Naive thymus-derived CD4-positive, alpha-beta T cell (primary cell): ENCODE measurements at regions not wholly inside any gene's neighbourhood (a gene's known extent, or its start where the extent isn't known, plus 50 kb on each side); places are given as distances from the start of the nearest gene placed in this dataset.
"Not testable (repeated sequence)": the region's sequence is repeated elsewhere in the genome, so short reads cannot be mapped to it uniquely, and the experiment has no call there.

Experiments
- ATAC-seq: fragments of 150-1000 bp; cut with Tn5 transposase; 2 replicates; pipeline ENCODE4 v1.10.0; 2021; ENCODE audit warnings: mild to moderate bottlenecking, moderate library complexity
- CTCF ChIA-PET: fragments of 350-600 bp; sonication (Branson Sonifier 250); formaldehyde crosslinking; loops from one replicate; lab custom pipeline; 2021; ENCODE audit warnings: antibody characterized with exemption; lab: Charles Lee
- POLR2A ChIA-PET: fragments of 350-600 bp; sonication (Branson Sonifier 250); formaldehyde crosslinking; loops from one replicate; lab custom pipeline; 2021; ENCODE audit warnings: antibody characterized with exemption, inconsistent platforms; lab: Charles Lee
- DNase-seq, 9 donors: peaks; one replicate each; pipeline versions ENCODE4 v3.0.0 to v3.0.0-alpha.2; 2020 to 2022; ENCODE audit warnings: mixed read lengths in 1 of 9
- H3K27ac ChIP-seq: one replicate; pipeline ENCODE4 v1.7.0; 2013; ENCODE audit warnings: mild to moderate bottlenecking, low read depth, low read length, moderate library complexity
- H3K27me3 ChIP-seq, 2 donors: one replicate each; pipeline ENCODE4 v1.7.0; 2013; ENCODE audit warnings: low read length in 2 of 2, mild to moderate bottlenecking in 2 of 2, moderate library complexity in 2 of 2; ENCODE audit not compliant: control insufficient read depth in 2 of 2, insufficient read depth in 2 of 2
- H3K36me3 ChIP-seq, 3 experiments: 1 replicate in 2 of 3; 2 replicates in 1 of 3; pipeline ENCODE4 v1.7.0; 2013; ENCODE audit warnings: low read length in 3 of 3, mild to moderate bottlenecking in 3 of 3, moderate library complexity in 1 of 3; ENCODE audit not compliant: insufficient read depth in 3 of 3, control insufficient read depth in 2 of 3
- H3K4me1 ChIP-seq, 2 donors: one replicate each; pipeline ENCODE4 v1.7.0; 2013; ENCODE audit warnings: low read length in 2 of 2, mild to moderate bottlenecking in 2 of 2, moderate library complexity in 1 of 2; ENCODE audit not compliant: control insufficient read depth in 2 of 2, insufficient read depth in 2 of 2
- H3K4me3 ChIP-seq: 2 replicates; pipeline ENCODE4 v1.7.0; 2013; ENCODE audit warnings: mild to moderate bottlenecking, low read length
- H3K9me3 ChIP-seq, 3 experiments: 1 replicate in 2 of 3; 2 replicates in 1 of 3; pipeline ENCODE4 v1.7.0; 2013; ENCODE audit warnings: low read length in 3 of 3; ENCODE audit not compliant: control insufficient read depth in 2 of 3
- H3K27ac Mint-ChIP-seq, 9 donors: one replicate each; pipeline ENCODE4 v1.8.0; 2020 to 2022; ENCODE audit warnings: mixed read lengths in 9 of 9, mild to moderate bottlenecking in 8 of 9, moderate library complexity in 5 of 9, inconsistent platforms in 2 of 9
- H3K27me3 Mint-ChIP-seq, 5 donors: one replicate each; pipeline ENCODE4 v1.8.0; 2021 to 2022; ENCODE audit warnings: mixed read lengths in 5 of 5, mild to moderate bottlenecking in 1 of 5
- H3K36me3 Mint-ChIP-seq, 5 donors: one replicate each; pipeline ENCODE4 v1.8.0; 2020 to 2022; ENCODE audit warnings: mixed read lengths in 5 of 5, mild to moderate bottlenecking in 3 of 5, inconsistent platforms in 1 of 5
- H3K4me1 Mint-ChIP-seq, 7 donors: one replicate each; pipeline ENCODE4 v1.8.0; 2020 to 2022; ENCODE audit warnings: mixed read lengths in 7 of 7, mild to moderate bottlenecking in 3 of 7, inconsistent platforms in 1 of 7
- H3K4me3 Mint-ChIP-seq, 10 donors: one replicate each; pipeline ENCODE4 v1.8.0; 2020 to 2022; ENCODE audit warnings: mild to moderate bottlenecking in 10 of 10, mixed read lengths in 10 of 10, moderate library complexity in 6 of 10, inconsistent platforms in 2 of 10
- H3K9me3 Mint-ChIP-seq, 11 donors: one replicate each; pipeline ENCODE4 v1.8.0; 2020 to 2022; ENCODE audit warnings: mixed read lengths in 11 of 11, mild to moderate bottlenecking in 4 of 11, inconsistent platforms in 1 of 11, moderate library complexity in 1 of 11
- intact Hi-C, 2 donors: fragments of 100-400 bp; cut with micrococcal nuclease; formaldehyde crosslinking; loops; one replicate each; pipeline ENCODE4 v1.15.1; 2023

- Mint-ChIP-seq H3K27ac (no peak overlapping the region), H3K4me1 (no peaks in the 10 kb centered on the region), H3K9me3 (peaks cover 0 to 4% (median 0%) of the 10 kb centered on the region in 11 donors), H3K4me3 (no peak overlapping the region), H3K36me3 (no peaks in the 10 kb centered on the region), H3K27me3 (peaks cover 0 to 17% (median 5%) of the 10 kb centered on the region in 5 donors)
- Histone ChIP-seq H3K4me3 (no peak overlapping the region), H3K4me1 (no peaks in the 10 kb centered on the region), H3K27ac (no peak overlapping the region), H3K9me3 (no peaks in the 10 kb centered on the region), H3K36me3 (no peaks in the 10 kb centered on the region), H3K27me3 (no peaks in the 10 kb centered on the region)
- DNase-seq (no peak), ATAC-seq (no peak)
- CTCF ChIA-PET, result no interaction called here
- intact Hi-C loops, result no loop called here
- POLR2A ChIA-PET, result no interaction called here
Observed at GRCh38 chr7:115293628-115294240, 371.8 kb downstream of the MDFIC start.

- H3K27ac ChIP-seq, result no peak overlapping the region
- no peaks in the 10 kb centered on the region for H3K27me3 ChIP-seq
- H3K27me3 Mint-ChIP-seq, result peaks cover 0 to 17% (median 5%) of the 10 kb centered on the region in 5 donors
- H3K36me3 Mint-ChIP-seq, result no peaks in the 10 kb centered on the region
- CTCF ChIA-PET, result no interaction called here
- H3K36me3 ChIP-seq, result no peaks in the 10 kb centered on the region
- intact Hi-C loops, result no loop called here
- H3K4me1 ChIP-seq, result no peaks in the 10 kb centered on the region
- H3K9me3 ChIP-seq, result no peaks in the 10 kb centered on the region
- DNase-seq (no peak), ATAC-seq (no peak)
- no peak overlapping the region for H3K27ac Mint-ChIP-seq
- H3K4me1 Mint-ChIP-seq, result no peaks in the 10 kb centered on the region
- H3K9me3 Mint-ChIP-seq, result peaks cover 0 to 4% (median 0%) of the 10 kb centered on the region in 11 donors
- no peak overlapping the region for H3K4me3 ChIP-seq
- POLR2A ChIA-PET, result no interaction called here
- H3K4me3 Mint-ChIP-seq, result no peak overlapping the region
Observed at GRCh38 chr7:115292381-115292780, 370.5 kb downstream of the MDFIC start.

DNA sequence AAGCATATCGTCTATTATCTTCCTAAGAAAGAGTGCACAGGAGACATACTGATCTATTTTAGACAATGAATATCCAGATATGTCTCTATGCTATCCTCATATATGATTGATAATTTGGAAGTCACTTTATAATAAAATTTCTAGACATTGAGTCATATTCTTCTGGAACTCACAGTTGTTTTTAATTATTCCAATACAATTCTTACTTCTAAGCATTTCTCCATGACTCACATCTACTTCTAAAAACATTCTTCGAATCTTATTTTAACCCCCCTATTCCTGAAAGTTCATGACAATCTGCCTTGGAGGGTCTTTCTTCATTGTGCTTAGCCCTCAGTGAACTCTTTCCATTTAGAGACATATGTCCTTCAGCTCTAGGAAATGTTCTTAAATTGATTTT lies 368.1 kb downstream of the MDFIC start:
- DNase-seq (no peak), ATAC-seq (no peak)
- no peaks in the 10 kb centered on the region for H3K9me3 ChIP-seq
- no peak overlapping the region for H3K4me3 Mint-ChIP-seq
- no peaks in the 10 kb centered on the region for H3K36me3 ChIP-seq
- no peak overlapping the region for H3K27ac Mint-ChIP-seq
- H3K27me3 ChIP-seq, result no peaks in the 10 kb centered on the region
- no peak overlapping the region for H3K4me3 ChIP-seq
- H3K27me3 Mint-ChIP-seq, result peaks cover 0 to 17% (median 5%) of the 10 kb centered on the region in 5 donors
- intact Hi-C loops, result no loop called here
- ChIA-PET CTCF (no interaction called here), POLR2A (no interaction called here)
- H3K4me1 ChIP-seq, result no peaks in the 10 kb centered on the region
- H3K4me1 Mint-ChIP-seq, result no peaks in the 10 kb centered on the region
- H3K27ac ChIP-seq, result no peak overlapping the region
- no peaks in the 10 kb centered on the region for H3K36me3 Mint-ChIP-seq
- no peaks in the 10 kb centered on the region for H3K9me3 Mint-ChIP-seq

- intact Hi-C loops, result no loop called here
- no peaks in the 10 kb centered on the region for H3K4me1 ChIP-seq
- Mint-ChIP-seq H3K4me1 (peaks cover 0 to 2% (median 0%) of the 10 kb centered on the region in 7 donors), H3K4me3 (no peak overlapping the region), H3K9me3 (peaks cover 0 to 7% (median 0%) of the 10 kb centered on the region in 11 donors), H3K27ac (no peak overlapping the region), H3K27me3 (peaks cover 0 to 19% (median 11%) of the 10 kb centered on the region in 5 donors), H3K36me3 (no peaks in the 10 kb centered on the region)
- no peak overlapping the region for H3K4me3 ChIP-seq
- H3K9me3 ChIP-seq, result no peaks in the 10 kb centered on the region
- CTCF ChIA-PET, result no interaction called here
- ATAC-seq (no peak), DNase-seq (no peak)
- no peak overlapping the region for H3K27ac ChIP-seq
- no peaks in the 10 kb centered on the region for H3K27me3 ChIP-seq
- no peaks in the 10 kb centered on the region for H3K36me3 ChIP-seq
- POLR2A ChIA-PET, result no interaction called here
Observed at GRCh38 chr7:115276791-115277190, 354.9 kb downstream of the MDFIC start.

- H3K4me1 ChIP-seq, H3K36me3 Mint-ChIP-seq, ATAC-seq, H3K4me3 Mint-ChIP-seq, H3K9me3 Mint-ChIP-seq, H3K36me3 ChIP-seq, POLR2A ChIA-PET, H3K4me1 Mint-ChIP-seq, H3K4me3 ChIP-seq, DNase-seq, H3K27me3 ChIP-seq, CTCF ChIA-PET, H3K9me3 ChIP-seq, H3K27ac ChIP-seq, H3K27ac Mint-ChIP-seq, intact Hi-C loops: not testable (repeated sequence)
- peaks cover 0 to 19% (median 15%) of the 10 kb centered on the region in 5 donors for H3K27me3 Mint-ChIP-seq
Observed at GRCh38 chr7:115273855-115274254, 352.0 kb downstream of the MDFIC start.

DNA sequence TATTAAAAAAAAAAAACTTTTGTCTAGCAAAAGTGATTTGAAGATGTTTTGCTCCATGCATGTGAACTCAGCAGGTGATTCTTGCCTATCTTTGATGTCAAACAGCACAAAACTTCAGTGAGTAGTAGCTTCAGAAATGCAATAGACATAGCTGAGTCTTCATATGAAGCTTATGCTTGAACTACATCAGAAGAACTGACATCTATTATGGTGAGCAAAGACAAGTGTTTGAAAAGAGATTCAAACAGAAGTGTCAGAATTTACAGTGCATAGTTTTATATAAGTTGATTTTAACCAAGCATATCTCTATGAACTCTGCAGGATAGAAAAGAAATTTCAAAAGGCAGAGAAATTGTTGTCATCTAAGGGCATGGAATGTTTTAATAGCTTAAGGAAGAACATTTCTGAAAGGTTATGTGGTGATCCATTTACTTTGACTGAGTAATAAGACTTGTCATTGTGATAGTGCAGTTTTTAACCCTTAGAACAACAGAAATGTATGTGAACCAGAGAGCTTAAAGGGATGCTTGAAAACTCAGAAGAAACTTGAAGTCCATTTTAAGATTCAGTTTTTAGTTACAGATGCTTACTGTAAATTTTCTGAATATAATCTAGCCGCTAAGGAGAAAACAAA lies 351.4 kb downstream of the MDFIC start:
- Mint-ChIP-seq H3K27ac (no peak overlapping the region), H3K4me3 (no peak overlapping the region), H3K4me1 (no peaks in the 10 kb centered on the region), H3K27me3 (peaks cover 0 to 19% (median 15%) of the 10 kb centered on the region in 5 donors), H3K36me3 (no peaks in the 10 kb centered on the region), H3K9me3 (peaks cover 0 to 7% (median 0%) of the 10 kb centered on the region in 11 donors)
- Histone ChIP-seq H3K27me3 (no peaks in the 10 kb centered on the region), H3K4me3 (no peak overlapping the region), H3K36me3 (no peaks in the 10 kb centered on the region), H3K9me3 (no peaks in the 10 kb centered on the region), H3K27ac (no peak overlapping the region), H3K4me1 (no peaks in the 10 kb centered on the region)
- intact Hi-C loops, result no loop called here
- ChIA-PET POLR2A (no interaction called here), CTCF (no interaction called here)
- DNase-seq (no peak), ATAC-seq (no peak)
